SKM-1 treated with dmso at 0.1 percent for 144 hours (cell line): ENCODE measurements at regions not wholly inside any gene's neighbourhood (a gene's known extent, or its start where the extent isn't known, plus 50 kb on each side); places are given as distances from the start of the nearest gene placed in this dataset.

Source experiments
- DNase-seq: peaks from one replicate; lab custom pipeline; 2025; ENCODE audit not compliant: unreplicated experiment; lab: John Stamatoyannopoulos, UW

DNA sequence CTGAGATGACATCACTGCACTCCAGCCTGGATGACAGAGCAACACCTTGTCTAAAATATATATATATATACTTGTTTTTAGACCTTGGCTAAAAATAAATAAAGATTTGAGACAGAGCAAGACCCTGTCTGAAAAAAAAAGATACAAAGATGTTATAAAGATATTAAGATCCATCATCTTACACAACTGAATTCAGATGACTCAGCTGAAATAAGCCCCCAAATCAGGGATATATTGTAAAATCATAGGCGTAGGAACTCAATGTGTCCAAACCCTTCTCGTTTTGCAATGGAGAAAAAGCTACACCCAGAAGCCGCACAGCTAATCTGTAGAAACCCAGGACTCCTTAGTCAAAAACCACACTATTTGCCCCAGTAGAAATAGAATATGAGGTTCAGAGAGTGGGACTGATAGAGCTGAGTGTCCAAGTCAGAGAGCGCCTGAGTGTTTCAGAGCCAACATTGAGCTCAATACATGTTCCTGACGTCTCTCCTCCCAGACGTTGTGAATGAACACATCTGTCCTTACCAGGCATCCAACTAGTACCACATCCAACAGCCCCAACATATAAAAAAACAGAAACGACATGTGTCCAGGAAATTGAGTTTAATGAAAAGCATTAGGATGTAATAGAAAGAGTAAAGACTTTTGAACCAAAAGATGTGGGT lies 207.9 kb upstream of the BLID start:
- DNase-seq = no peak

DNA sequence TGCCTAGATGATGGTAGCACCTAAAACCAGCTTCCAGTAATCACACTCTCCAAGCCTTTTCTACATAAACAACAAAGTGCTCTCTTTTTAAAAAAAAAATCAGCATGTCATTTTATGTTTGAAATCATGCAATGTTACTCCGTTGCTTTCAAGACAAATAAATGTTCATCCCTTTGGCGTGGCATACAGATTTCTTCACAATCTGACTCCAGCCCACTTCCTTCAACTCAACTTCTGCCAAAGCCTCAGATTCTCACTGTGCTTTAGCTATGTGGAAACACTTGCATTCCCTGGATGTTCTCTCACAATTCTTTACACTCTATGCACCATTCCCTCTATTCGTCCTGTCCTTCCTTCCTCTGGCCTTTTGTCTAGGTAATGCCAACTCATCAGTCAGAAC lies 206.3 kb upstream of the BLID start:
- DNase-seq = no peak

DNA sequence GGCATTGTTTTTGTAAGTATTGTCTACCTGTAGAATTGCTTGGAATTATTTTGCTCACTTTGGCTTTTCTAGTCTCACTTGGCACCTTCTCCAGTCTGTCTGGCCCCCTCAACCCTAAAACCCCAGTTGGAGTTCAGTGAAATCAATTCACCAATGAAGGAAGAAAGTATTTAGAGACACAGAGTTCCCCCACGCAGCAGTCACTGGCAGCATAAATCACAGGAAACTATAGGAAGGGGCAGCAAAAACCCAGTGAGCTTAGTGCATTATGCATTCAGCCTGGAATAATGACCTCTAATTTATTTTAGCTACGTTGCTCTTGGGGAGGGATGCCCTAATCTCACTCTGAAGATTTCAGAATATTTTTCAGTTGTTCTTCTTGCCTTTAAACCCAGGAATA lies 204.7 kb upstream of the BLID start:
- DNase-seq = no peak

DNA sequence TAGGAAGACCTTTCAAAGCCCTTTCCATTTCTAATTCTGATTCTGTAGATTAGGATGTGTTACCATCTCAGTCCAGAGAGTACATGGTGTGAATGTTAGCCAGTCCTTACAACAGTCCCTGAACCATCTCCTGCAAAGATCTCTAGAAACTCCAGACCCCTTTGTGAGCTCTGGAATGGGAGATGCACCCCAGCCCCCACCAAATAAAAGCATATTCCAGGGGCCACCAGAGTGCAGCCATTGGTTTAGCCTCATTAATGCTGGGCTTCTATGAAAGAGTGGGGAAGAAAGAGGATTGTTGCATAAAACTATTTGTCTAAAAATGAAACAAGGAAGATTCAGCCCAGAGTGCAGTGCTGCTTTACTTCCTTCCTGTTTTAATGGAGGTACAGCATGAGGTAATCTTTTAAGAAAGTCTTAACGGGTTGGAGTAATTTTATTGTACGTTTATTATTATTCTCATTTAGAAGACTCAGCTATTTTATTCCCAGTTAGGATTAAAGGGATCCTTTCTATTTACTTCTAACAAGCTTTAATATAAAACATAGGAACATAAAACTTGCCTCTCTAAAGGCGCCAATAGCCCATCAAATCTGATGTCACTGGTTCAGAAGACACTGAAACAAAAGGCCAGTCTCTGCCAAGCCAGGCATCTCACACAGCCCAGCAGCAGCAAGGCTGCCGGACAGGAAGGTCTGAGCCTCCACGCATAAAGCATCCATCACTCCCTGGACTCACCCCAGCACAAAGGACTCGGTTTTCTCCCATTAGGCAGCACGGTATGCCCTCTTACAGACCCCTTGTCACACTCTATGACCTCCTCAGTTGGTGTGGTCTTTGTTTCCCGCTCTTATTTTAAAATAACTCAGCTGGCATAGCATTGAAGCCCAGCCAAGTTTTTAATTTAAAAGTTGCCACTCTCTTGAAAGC lies 203.9 kb upstream of the BLID start:
- DNase-seq = peak; percentile 73

DNA sequence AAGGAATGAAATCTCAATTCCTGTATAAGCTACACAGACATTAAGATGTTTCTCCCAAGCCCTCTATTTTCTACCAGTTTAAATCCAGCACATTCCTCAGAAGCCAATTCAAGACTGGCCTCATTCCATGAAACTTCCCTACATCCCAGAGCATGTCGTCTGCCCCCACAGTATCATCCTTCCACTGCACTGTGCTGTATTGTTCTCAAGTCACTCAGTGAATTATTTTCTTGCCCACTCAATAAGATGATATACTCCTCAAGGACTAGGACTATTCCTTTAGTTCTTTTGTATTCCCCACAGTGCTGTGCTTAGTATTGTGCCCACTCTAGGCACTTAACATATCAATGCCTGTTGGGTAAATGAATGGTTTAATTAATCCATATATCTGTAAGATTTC lies 203.1 kb upstream of the BLID start:
- no peak for DNase-seq

- DNase-seq = no peak
Observed at GRCh38 chr11:122317305-122317704, 201.3 kb upstream of the BLID start.

DNA sequence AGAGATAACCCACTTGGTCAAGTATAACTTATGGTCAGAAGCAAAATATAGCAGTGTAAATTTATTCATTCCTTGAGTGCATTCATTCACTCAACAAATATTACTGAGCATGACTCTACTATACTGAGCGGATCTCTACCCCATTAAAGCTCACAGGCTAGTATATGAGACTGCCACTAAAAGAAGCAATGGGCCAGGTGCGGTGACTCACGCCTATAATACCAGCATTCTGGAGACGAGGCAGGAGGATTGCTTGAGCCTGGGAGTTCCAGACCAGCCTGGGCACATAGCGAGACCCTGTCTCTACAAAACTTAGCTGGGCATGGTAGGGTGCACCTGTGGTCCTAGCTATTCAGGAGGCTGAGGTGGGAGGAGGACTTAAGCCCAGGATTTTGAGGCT lies 197.6 kb upstream of the BLID start:
- no peak for DNase-seq

DNA sequence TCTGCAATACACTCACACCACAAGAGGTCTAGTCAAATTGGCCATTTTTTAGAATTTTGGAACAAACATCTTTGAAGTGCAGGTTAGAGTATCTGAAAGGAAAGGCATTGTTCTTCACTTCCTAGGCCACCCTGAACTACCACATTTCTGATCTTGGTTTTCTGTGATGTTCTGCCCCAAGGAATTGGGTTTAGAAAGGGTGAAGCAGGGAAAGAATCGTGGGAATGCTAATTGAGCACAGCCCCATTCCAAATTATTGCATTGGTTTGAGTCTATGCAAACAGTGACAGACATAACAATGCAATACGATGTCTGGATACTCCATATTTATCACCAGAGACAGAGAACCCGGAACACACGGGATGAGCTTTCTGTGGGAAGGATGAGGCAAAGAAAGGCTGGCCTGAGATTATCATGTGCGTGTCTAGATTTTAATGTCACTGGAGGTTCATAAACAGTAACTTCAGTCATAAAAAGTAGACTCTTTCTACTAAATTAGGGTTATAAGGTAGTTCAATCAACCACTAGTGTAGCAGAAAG lies 195.3 kb upstream of the BLID start:
- DNase-seq = no peak

DNA sequence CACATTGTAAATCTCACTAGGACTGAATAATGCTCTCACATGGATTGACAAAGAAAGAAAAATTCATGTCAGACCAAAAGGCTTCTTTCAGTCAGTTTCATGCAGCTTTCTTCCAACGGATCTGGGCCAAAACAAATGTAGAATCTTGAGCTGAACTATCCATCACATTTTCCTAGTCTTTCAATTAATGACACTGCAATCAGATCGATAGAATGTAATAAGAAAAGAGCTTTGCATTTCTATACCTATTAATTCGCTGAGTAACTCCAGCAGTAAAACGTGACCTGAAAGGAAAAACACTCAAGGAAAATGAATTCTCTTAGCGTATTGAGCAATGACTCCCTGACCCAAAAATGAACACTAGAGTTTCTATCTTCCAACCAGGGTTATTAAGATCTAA lies 194.8 kb upstream of the BLID start:
- DNase-seq = no peak

DNA sequence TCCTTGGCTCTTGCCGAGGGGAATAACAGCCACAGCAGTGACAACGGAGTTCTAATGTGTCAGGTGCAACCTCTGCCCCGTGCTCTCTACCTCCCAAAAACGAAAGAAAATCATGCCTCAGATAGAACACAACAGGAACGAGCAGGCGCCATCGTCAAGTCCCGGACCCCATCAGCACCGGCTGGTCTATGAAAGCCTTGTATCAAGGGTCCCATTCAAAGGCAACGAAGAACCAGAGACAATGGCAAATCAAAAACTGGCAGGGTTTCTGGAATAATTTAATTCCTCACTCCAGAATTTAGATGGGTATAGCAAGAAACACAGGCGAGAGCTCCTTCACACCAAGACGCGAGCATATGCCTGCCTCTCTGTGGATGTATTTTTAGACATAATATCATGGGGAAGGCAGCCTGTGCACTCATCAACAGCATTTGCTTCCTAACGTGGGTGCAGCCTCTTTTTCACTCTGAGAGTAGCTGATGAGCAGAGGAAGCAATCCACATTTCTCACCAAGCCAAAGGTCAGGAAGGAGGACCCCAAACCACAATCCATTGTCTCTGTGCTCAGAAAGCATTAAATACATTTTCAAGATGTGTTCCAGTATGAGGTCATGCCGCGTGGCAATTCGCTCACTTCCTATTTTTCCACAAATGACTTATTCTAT lies 193.4 kb upstream of the BLID start:
- DNase-seq = no peak

DNA sequence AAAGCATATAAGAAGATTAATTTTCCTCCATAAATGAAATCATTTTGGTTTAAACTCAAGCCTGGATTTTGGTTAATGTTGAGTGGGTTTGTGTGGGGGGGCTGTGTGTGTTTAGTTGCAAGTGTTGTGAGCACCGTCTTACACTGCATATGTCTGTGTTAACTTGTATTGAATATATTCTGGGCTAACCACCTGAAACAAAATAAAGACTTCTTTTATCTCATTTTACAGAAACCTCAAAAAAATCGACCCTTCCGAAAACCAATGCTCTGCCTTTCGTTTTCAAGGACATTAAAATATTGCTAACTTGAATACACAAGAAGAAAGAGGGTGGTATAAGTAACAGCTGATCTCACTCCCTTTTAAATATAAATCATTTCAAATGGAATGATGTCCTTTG lies 192.2 kb upstream of the BLID start:
- DNase-seq = no peak

GRCh38 chr11:122307476-122308035 lies 191.5 kb upstream of the BLID start:
- DNase-seq = no peak

- DNase-seq = no peak
Observed at GRCh38 chr11:122306831-122307391, 190.9 kb upstream of the BLID start.

DNA sequence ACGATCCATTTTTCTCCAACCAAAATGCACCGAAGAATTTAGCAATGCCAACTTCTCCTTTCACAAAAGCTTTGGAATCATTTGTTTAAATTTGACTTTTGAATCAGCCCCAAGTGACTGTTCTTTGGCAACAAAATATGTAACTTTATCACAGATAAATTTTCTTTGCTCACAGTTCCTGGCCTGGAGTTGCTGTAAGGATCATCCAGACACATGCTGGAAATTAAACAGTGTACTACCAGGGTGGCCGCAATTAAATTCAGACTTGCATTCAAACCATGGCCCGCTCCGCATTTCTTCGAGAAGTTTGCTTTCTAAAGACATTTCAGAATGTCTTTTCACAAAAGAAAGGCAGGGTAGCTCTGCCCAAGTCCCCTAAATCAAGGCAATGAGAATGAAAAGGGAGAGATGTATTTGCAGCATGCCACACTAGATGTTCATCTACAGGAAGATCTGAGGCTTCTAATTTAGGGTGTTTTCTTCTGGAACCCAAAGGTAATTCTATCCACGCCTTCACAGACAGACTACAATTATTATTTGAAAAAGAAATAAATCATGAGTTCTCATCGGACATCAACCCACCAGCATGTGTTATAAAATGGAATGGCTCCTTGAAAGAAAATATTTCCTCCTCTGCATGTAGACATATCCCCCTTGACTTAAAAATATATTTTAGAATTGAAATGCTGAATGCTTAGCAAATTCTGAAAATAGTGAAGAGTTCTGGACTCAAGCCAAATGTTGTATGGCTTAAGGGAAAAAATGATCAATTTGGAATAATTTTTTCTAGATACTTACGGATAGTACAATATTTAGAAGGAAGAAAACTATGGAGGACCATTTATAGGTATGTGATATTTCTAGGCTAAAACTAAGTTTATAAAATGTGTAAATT lies 189.7 kb upstream of the BLID start:
- DNase-seq = no peak

DNA sequence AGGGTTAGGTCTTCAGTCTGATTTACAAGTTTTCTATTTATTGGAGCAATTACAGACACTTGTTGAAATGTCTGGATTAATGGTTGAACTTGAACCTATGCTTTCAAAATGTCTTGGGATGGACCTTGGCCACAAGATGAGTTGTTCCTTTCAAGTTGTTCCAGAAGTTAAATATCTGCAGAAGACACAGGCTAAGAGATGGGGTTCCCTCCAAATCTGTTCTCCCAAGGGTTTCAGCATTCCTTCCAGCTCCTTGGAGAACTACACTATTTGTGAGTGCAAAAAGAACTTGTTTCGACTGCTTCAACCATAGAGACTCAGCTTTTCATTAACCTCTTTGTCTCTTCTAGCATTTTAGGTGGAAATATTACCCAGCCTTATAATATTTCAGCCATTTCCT lies 189.0 kb upstream of the BLID start:
- DNase-seq = no peak

GRCh38 chr11:122304306-122304705 lies 188.3 kb upstream of the BLID start:
- no peak for DNase-seq

DNA sequence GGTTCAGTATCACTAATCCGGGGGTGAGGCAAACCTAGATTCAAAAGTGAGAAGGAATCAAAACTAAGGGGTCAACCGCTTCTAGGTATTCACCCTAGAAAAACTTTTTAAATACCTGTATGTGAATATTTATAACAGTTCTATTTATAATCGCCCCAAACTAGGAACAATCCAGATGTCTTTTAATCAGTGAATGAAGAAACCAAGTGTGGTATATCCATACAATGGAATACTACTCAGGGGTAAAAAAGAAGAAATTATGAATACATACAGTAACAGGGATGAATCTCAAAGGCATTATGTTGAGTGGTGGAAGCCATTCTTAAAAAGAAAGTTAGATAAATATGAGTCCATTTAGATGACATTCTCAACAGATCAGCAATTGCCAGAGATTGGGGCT lies 178.0 kb upstream of the BLID start:
- DNase-seq = no peak

- no peak for DNase-seq
Observed at GRCh38 chr11:122293296-122294023, 177.4 kb upstream of the BLID start.

GRCh38 chr11:122287401-122287800 lies 171.4 kb upstream of the BLID start:
- no peak for DNase-seq
